ENCODE measurements at regions not wholly inside any gene's neighbourhood (a gene's known extent, or its start where the extent isn't known, plus 50 kb on each side); places are given as distances from the start of the nearest gene placed in this dataset.
"Not testable (repeated sequence)": the region's sequence is repeated elsewhere in the genome, so short reads cannot be mapped to it uniquely, and the experiment has no call there.

DNA sequence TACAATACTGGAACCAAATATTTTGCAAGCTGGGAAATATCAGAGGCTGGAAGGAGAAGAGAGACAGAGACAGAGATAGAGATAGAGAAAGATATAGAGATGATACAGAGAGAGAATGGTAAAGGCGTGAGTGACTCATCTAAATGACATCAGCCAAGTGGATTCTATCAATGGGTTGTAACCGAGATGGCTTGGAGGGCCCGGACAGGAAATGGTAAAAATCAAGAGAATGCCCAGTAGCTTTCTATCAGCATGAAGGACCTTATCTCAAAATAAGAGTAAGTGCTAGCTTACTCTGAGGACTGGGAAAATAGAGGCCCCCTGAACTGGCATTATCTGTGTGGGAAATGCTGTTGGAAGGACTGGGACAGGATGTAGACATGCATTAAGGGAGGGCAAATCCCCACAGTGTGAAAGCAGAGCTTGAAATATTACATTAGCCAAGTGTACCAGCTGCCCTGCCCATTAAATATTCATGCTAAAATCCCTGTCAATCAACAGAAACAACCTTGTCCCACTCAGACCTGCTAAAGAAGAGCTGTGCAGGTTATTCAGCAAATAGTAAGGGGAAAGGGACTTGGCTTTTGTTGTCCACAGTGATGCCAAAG, 76.6 kb upstream of the ZNF644 start:
- ATAC-seq, result no peak
- H3K27ac ChIP-seq, result no peak overlapping the region

DNA sequence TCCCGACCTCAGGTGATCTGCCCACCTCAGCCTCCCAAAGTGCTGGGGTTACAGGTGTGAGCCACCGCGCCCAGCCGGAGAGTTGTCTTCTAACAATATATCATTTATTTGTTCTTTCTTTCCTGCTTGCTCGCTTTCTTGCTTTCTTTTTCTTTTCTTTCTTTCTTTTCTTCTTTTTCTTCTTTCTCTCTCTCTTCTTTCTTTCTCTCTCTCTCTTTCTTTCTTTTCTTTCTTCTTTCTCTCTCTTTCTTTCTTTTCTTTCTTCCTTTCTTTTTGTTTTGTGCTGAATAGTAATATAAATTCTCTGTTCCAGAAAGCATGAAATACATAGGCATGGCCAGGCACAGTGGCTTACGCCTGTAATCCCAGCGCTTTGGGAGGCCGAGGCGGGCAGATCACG, 73.5 kb upstream of the ZNF644 start:
- H3K4me3 ChIP-seq; DNase-seq; ATAC-seq; H3K27me3 ChIP-seq; intact Hi-C loops (cut with DNase I); H3K4me1 ChIP-seq; H3K27ac ChIP-seq; H3K36me3 ChIP-seq; H3K9me3 ChIP-seq: not testable (repeated sequence)

More for the DNA sequence above, 76.6 kb upstream of the ZNF644 start:
- intact Hi-C loops (cut with DNase I), result no loop called here
- TF ChIP-seq, protein P1, sequence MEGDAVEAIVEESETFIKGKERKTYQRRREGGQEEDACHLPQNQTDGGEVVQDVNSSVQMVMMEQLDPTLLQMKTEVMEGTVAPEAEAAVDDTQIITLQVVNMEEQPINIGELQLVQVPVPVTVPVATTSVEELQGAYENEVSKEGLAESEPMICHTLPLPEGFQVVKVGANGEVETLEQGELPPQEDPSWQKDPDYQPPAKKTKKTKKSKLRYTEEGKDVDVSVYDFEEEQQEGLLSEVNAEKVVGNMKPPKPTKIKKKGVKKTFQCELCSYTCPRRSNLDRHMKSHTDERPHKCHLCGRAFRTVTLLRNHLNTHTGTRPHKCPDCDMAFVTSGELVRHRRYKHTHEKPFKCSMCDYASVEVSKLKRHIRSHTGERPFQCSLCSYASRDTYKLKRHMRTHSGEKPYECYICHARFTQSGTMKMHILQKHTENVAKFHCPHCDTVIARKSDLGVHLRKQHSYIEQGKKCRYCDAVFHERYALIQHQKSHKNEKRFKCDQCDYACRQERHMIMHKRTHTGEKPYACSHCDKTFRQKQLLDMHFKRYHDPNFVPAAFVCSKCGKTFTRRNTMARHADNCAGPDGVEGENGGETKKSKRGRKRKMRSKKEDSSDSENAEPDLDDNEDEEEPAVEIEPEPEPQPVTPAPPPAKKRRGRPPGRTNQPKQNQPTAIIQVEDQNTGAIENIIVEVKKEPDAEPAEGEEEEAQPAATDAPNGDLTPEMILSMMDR (IDR thresholded peaks at IDR 0.05), result no peak
- no peaks in the 10 kb centered on the region for H3K36me3 ChIP-seq
- H3K4me3 ChIP-seq, result no peak overlapping the region
- H3K9me3 ChIP-seq, result no peaks in the 10 kb centered on the region
- DNase-seq, result no peak
- peaks cover 4% of the 10 kb centered on the region for H3K4me1 ChIP-seq
- H3K27me3 ChIP-seq, result no peaks in the 10 kb centered on the region

DNA sequence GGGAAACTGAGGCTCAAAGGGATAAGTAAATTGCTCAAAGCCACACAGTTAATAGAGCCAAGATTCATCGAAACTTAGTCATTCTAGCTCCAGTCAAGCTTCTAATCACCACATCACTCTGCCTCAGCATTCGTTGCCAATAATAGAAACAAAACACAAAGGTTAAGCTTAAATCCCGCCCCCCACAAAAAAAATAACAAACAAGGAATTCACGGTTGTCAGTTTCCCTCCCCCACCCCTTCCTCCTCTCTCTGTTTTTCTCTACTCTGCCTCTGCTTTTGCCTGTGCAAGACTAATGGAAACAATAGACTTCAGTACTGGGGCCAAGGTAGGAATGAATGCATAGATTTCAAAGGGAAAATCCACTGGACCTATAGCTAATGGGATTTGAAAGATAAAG, 70.7 kb upstream of the ZNF644 start:
- TF ChIP-seq, protein P1 (IDR thresholded peaks at IDR 0.05), result no peak
- Histone ChIP-seq H3K27me3 (no peaks in the 10 kb centered on the region), H3K27ac (no peak overlapping the region), H3K36me3 (no peaks in the 10 kb centered on the region), H3K4me1 (no peaks in the 10 kb centered on the region), H3K9me3 (peaks cover 6% of the 10 kb centered on the region), H3K4me3 (no peak overlapping the region)
- no peak for ATAC-seq
- no peak for DNase-seq
- intact Hi-C loops (cut with DNase I), result no loop called here

DNA sequence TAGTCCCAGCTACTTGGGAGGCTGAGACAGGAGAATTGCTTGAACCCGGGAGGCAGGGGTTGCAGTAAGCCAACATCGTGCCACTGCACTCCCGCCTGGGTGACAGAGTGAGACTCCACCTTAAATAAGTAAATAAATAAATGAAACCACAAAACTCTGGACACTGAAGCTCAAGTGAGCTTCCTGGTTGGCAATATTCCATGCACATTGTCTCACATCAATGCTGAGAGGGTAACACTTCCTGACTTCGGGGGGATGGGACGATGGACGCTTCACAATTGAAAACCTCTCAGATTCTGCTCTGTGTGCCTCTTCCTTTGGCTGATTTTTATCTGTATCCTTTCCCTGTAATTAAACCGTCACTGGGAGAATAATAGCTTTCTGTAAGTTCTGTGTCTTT, 70.0 kb upstream of the ZNF644 start:
- TF ChIP-seq, protein P1 (IDR thresholded peaks at IDR 0.05), result no peak
- ATAC-seq, result no peak
- DNase-seq, result no peak
- no peak overlapping the region for H3K4me3 ChIP-seq
- no peaks in the 10 kb centered on the region for H3K27me3 ChIP-seq
- H3K36me3 ChIP-seq, result no peaks in the 10 kb centered on the region
- no peak overlapping the region for H3K27ac ChIP-seq
- intact Hi-C loops (cut with DNase I), result no loop called here
- peaks cover 6% of the 10 kb centered on the region for H3K9me3 ChIP-seq
- H3K4me1 ChIP-seq, result no peaks in the 10 kb centered on the region

DNA sequence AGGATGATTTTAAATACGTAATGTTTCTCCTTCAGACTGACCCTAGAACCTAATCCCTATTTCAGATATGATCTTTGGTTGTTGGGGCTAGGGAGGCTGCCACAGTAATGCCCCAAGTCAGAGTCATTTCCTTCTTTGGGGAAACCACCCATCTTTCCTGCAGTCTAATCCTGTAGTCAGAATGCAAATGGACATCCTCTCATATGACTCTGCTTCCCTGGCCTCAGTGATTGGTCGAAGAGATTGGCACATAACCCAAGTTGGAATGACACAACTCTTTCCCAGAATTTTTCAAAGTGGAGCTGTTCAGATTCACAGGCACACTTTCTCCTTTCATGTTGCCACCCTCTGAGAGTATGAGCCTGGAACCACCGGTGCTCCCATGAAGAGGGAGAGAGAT, 58.8 kb upstream of the ZNF644 start:
- intact Hi-C loops (cut with DNase I), result no loop called here

DNA sequence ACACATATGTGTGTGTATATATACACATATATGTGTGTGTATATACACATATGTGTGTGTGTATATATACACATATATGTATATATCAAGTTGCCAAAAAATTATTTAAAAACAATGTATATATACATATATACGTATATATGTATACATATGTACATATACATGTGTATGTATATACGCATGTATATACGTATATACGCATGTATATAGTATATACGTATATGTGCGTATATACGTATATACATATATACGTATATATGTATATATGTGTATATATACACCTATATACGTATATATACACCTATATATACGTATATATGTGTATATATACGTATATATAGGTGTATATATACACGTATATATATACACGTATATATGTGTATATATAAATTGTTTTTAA, 57.0 kb upstream of the ZNF644 start:
- TF ChIP-seq, protein P1 (IDR thresholded peaks at IDR 0.05), result no peak
- Histone ChIP-seq H3K36me3 (no peaks in the 10 kb centered on the region), H3K27me3 (no peaks in the 10 kb centered on the region), H3K9me3 (no peaks in the 10 kb centered on the region), H3K4me1 (no peaks in the 10 kb centered on the region), H3K4me3 (no peak overlapping the region), H3K27ac (no peak overlapping the region)
- DNase-seq (no peak), ATAC-seq (no peak)
- intact Hi-C loops (cut with DNase I), result no loop called here

More for the DNA sequence above, 58.8 kb upstream of the ZNF644 start:
- no peak for ATAC-seq
- H3K36me3 ChIP-seq, result no peaks in the 10 kb centered on the region
- TF ChIP-seq, protein P1 (IDR thresholded peaks at IDR 0.05), result no peak
- no peak overlapping the region for H3K4me3 ChIP-seq
- no peaks in the 10 kb centered on the region for H3K4me1 ChIP-seq
- no peaks in the 10 kb centered on the region for H3K27me3 ChIP-seq
- no peak overlapping the region for H3K27ac ChIP-seq
- no peaks in the 10 kb centered on the region for H3K9me3 ChIP-seq
- no peak for DNase-seq

All from upper lobe of right lung (tissue), 1 donor.